Stomach smooth muscle (tissue), 2 donors: ENCODE measurements at regions not wholly inside any gene's neighbourhood (a gene's known extent, or its start where the extent isn't known, plus 50 kb on each side); places are given as distances from the start of the nearest gene placed in this dataset.

Experiments used
- H3K27ac ChIP-seq: one replicate; pipeline ENCODE4 v1.7.0; 2013; ENCODE audit warnings: mild to moderate bottlenecking, low read length, inconsistent platforms
- H3K27me3 ChIP-seq, 2 donors: one replicate each; pipeline ENCODE4 v1.7.0; 2013; ENCODE audit warnings: low read length in 2 of 2; ENCODE audit not compliant: insufficient read depth in 2 of 2, control insufficient read depth in 1 of 2
- H3K36me3 ChIP-seq, 2 donors: one replicate each; pipeline ENCODE4 v1.7.0; 2013; ENCODE audit warnings: low read length in 2 of 2; ENCODE audit not compliant: control insufficient read depth in 2 of 2, insufficient read depth in 2 of 2
- H3K4me1 ChIP-seq: one replicate; pipeline ENCODE4 v1.7.0; 2013; ENCODE audit warnings: low read length; ENCODE audit not compliant: control insufficient read depth, insufficient read depth
- H3K4me3 ChIP-seq, 2 donors: one replicate each; pipeline ENCODE4 v1.7.0; 2013; ENCODE audit warnings: low read length in 2 of 2
- H3K9ac ChIP-seq, 2 donors: one replicate each; pipeline ENCODE4 v1.7.0; 2013; ENCODE audit warnings: low read length in 2 of 2, mild to moderate bottlenecking in 1 of 2
- H3K9me3 ChIP-seq, 2 donors: one replicate each; pipeline ENCODE4 v1.7.0; 2013; ENCODE audit warnings: low read length in 2 of 2; ENCODE audit not compliant: control insufficient read depth in 2 of 2
- donor health status: healthy.
- donor health status: Pancreatic carcinoma.

DNA sequence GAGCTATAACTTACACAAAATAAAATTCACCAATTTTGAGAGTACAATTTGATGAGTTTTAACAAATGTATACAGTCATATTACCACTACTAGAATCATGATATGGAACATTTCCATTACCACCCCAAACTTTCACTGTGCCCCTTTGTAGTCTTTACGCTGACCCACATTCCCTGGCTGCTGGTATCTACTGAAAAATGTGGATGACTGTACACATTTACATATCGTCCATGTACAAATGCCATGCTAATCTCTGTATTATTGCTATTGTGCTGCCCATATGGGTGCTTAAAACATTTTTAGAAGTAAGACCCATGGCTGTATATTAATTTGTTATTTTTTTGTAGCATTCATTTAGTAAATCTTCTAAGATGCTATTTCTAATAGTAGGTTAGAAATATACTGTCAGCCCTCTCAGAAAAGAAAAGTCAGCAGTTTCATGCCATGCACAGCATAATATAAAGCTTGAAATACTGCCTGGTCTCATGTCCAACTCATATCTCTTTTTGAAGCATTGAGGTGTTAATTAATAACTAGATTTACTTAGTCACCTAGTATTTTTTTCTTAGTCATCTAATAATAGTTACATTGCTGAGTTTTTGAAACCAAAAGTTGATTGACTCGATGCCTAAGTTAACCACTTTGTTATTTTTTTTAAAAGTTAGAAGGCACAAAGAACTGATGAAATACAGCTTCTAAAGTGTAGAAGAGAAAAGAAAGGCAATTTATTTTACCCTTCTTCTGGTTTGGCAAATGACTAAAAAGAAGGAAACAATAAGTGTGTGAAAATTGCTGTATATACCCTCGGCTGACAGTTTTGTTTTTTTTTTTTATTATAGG, 188.3 kb upstream of the MEF2C start:
- Histone ChIP-seq H3K4me3 (no peak overlapping the region), H3K27me3 (no peaks in the 10 kb centered on the region), H3K27ac (no peak overlapping the region), H3K36me3 (no peaks in the 10 kb centered on the region), H3K4me1 (no peaks in the 10 kb centered on the region), H3K9ac (no peak overlapping the region), H3K9me3 (no peaks in the 10 kb centered on the region)

DNA sequence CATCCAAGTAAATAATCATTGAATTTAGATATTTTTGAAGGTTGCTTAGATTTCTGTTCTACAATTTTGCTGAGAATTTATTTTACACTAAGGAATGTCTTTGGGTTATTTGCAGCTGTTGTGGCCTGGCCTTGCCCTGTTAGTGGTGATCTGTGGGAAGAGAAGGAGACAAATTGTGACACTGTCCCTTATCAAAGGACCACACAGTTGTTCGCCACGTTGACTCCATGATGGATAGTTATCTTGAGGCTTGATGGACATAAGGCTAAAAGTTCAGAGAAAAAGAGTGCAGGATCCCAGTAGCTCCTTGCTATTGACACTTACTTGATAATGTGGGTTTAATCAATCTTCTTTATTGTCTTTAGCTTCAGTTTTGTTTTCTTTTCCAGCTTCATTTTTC, 186.6 kb upstream of the MEF2C start:
- no peaks in the 10 kb centered on the region for H3K36me3 ChIP-seq
- no peak overlapping the region for H3K9ac ChIP-seq
- no peak overlapping the region for H3K27ac ChIP-seq
- no peaks in the 10 kb centered on the region for H3K9me3 ChIP-seq
- no peaks in the 10 kb centered on the region for H3K27me3 ChIP-seq
- H3K4me1 ChIP-seq = no peaks in the 10 kb centered on the region
- no peak overlapping the region for H3K4me3 ChIP-seq

DNA sequence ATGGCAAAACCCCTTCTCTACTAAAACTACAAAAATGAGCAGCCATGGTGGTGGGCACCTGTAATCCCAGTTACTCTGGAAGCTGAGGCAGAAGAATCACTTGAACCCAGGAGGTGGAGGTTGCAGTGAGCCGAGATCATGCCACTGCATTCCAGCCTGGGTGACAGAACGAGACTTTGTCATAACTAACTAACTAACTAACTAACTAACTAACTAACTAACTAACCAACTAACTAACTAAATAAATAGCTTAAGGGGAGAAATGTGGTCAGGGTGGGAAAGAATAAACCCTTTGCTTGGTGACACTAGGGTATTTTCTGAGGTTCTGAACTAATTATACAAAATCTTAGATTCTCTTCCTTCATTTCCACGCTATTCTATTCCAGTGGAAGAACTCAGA, 184.4 kb upstream of the MEF2C start:
- Histone ChIP-seq H3K4me3 (no peak overlapping the region), H3K9ac (no peak overlapping the region), H3K9me3 (no peaks in the 10 kb centered on the region), H3K4me1 (no peaks in the 10 kb centered on the region), H3K27ac (no peak overlapping the region), H3K27me3 (no peaks in the 10 kb centered on the region), H3K36me3 (no peaks in the 10 kb centered on the region)

DNA sequence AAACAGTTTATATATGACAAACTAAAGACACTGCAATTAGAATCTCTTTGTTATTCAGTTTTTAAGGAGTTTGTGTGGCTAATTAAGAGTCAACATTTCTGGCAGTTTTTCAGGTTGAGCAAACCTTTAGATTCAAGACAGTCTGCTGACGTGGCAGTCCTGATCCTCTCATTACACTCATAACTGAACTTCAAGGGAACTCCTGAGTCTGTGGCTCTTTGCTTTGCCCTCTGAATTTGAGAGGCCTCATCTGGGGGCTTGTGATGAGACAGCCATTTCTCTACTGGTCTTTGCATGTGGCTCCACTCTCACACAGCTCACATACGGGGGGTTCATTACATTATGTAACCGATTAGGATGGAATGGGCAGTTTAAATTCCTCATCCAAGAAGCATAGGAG, 182.9 kb upstream of the MEF2C start:
- H3K4me3 ChIP-seq = no peak overlapping the region
- H3K4me1 ChIP-seq = no peaks in the 10 kb centered on the region
- no peaks in the 10 kb centered on the region for H3K27me3 ChIP-seq
- H3K9ac ChIP-seq = no peak overlapping the region
- H3K9me3 ChIP-seq = no peaks in the 10 kb centered on the region
- no peaks in the 10 kb centered on the region for H3K36me3 ChIP-seq
- H3K27ac ChIP-seq = no peak overlapping the region

DNA sequence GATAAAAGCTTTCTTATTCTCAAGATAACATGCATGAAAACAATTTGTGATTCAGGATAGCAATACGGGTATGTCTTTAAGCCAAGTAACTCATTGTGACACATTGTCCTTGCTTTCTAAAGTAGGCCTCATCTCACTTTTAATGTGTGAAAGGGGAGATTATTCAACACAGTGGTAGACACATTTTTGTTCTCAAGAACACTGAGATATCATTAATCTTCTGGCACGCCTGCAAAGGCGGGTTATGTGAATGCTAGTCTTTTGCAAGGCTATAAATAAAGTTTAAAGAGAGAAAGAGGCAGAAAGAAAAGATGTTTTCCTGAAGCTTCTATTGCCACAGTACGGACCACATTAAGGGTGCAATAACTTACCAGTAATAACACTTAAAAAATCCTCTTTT, 181.8 kb upstream of the MEF2C start:
- H3K9ac ChIP-seq = no peak overlapping the region
- no peaks in the 10 kb centered on the region for H3K36me3 ChIP-seq
- no peaks in the 10 kb centered on the region for H3K9me3 ChIP-seq
- no peak overlapping the region for H3K4me3 ChIP-seq
- no peak overlapping the region for H3K27ac ChIP-seq
- no peaks in the 10 kb centered on the region for H3K4me1 ChIP-seq
- H3K27me3 ChIP-seq = no peaks in the 10 kb centered on the region

DNA sequence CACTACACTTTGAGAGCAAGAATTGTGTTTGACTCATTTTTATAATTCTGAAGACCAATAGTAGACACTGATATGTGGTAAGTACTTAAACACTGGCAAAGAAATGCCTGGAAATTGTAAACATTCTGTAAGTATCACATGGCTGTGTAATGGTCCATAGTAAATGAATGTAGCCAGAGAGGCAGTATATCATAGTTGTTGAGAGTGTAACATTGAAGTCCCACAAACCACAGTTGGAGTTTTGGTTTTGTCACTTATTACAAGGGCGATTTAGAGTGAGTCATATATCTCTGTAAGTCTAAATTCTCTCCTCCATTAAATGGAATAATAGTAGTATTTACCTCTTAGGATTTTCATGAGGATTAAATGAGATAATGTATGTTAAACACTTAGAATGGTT, 181.1 kb upstream of the MEF2C start:
- Histone ChIP-seq H3K4me3 (no peak overlapping the region), H3K27ac (no peak overlapping the region), H3K9me3 (no peaks in the 10 kb centered on the region), H3K9ac (no peak overlapping the region), H3K27me3 (no peaks in the 10 kb centered on the region), H3K4me1 (no peaks in the 10 kb centered on the region), H3K36me3 (no peaks in the 10 kb centered on the region)

DNA sequence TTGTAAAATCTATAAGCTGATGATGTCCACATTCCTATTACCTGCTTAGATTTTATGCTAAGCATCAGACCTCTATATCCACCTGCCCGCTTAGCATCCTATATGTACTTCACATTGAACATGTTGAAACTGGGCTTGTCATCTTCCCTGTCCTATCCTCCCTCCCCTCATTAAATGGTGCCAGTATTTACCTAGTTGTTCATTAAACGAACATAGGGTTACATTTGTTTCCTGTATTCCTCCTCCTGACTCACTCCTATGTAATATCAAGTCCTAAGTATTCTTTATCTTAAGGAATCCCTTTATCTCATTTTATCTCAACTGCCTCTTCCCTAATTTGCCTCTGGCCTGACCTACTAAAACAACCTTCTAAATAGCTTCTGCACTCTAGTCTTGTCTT, 177.8 kb upstream of the MEF2C start:
- no peaks in the 10 kb centered on the region for H3K36me3 ChIP-seq
- H3K9ac ChIP-seq = no peak overlapping the region
- no peaks in the 10 kb centered on the region for H3K4me1 ChIP-seq
- no peak overlapping the region for H3K27ac ChIP-seq
- H3K9me3 ChIP-seq = no peaks in the 10 kb centered on the region
- H3K4me3 ChIP-seq = no peak overlapping the region
- H3K27me3 ChIP-seq = no peaks in the 10 kb centered on the region

DNA sequence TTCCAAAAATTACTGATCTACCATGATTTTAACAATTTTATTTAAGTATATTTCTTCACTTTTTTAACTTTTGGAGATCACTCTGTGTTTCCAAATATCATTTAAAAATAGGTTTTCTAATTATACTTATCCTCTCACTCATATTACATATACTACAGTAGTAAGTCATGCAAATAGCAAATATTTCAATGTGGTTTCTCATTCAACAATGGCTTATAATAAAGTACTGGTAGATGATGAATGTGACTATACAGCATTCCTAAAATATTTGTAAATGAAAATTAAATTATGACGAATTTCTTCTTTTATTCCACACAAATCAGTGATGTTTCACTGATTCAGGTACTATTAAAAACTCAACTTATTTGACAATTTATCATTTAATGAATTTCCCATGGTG, 176.3 kb upstream of the MEF2C start:
- Histone ChIP-seq H3K27me3 (no peaks in the 10 kb centered on the region), H3K9ac (no peak overlapping the region), H3K27ac (no peak overlapping the region), H3K9me3 (no peaks in the 10 kb centered on the region), H3K4me3 (no peak overlapping the region), H3K4me1 (no peaks in the 10 kb centered on the region), H3K36me3 (no peaks in the 10 kb centered on the region)

DNA sequence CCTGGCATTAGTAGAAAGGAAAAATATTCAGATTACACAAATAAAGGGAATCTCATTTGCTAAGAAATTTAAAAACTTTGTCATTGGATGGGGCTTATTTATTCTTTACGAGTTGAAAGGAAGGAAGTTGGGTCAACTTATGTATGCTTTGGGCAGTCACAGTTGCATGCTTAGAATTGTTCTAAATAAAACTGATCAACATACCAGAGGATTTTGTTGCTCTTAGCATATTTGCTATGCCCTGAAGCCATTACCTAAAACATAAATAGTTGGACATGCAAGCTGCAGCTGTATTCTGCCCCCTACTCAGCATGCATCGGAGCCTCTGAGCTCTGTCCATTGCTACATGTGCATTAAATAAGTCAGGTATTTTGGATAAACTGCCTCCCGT, 172.7 kb upstream of the MEF2C start:
- H3K9ac ChIP-seq = no peak overlapping the region
- H3K4me1 ChIP-seq = no peaks in the 10 kb centered on the region
- H3K4me3 ChIP-seq = no peak overlapping the region
- no peaks in the 10 kb centered on the region for H3K9me3 ChIP-seq
- H3K36me3 ChIP-seq = no peaks in the 10 kb centered on the region
- no peaks in the 10 kb centered on the region for H3K27me3 ChIP-seq
- H3K27ac ChIP-seq = no peak overlapping the region

DNA sequence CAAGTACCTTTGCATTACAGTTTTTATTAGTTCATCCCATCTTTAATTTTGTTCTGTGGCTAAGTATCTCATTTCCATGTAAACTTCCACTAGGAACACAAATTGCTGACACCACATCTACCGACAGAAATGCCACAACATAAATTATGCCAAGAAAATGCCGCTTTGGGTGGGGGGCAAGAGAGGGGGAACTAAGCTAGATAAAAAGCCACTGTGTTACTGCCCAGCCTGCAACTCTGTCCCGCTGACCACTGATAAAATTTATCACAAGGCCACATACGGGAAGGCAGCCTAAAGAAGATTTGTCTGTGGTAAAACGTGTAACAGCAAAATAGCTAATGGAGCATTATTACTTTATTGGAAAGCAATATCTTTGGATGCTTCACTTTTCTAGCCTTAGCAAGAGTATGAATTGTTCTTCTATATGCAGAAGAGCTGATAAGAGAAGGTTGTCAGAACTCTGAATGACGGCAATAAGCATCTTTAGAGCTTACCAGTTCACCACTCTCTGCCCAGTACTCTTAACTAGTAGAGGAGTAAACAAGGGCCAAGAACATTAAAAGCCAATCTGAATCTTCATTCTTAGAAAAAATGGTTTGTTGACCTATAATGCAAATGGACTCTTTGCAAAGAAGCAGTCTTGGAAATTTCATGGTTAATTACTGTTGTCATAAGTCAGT, 172.2 kb upstream of the MEF2C start:
- no peak overlapping the region for H3K9ac ChIP-seq
- no peaks in the 10 kb centered on the region for H3K36me3 ChIP-seq
- H3K4me3 ChIP-seq = no peak overlapping the region
- H3K27me3 ChIP-seq = no peaks in the 10 kb centered on the region
- H3K4me1 ChIP-seq = no peaks in the 10 kb centered on the region
- no peaks in the 10 kb centered on the region for H3K9me3 ChIP-seq
- no peak overlapping the region for H3K27ac ChIP-seq

DNA sequence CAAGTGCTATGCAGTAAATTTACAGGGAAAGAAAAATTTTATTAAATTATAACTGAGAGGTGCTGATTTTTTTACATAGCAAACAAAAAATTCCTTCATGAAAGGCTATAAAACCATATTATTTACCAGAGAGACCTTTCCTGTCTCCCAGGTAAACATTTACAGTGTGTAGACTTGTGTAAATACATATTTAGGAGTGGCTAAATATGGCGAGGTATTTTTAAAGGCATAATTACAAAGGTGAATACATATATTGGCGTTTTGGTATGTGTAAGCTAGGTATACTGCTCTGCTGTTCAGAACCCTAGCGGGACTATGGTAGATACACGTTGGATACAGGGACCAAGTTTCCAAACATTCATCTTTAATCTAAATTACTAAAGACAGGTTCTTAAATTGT, 170.6 kb upstream of the MEF2C start:
- H3K9me3 ChIP-seq = no peaks in the 10 kb centered on the region
- no peaks in the 10 kb centered on the region for H3K36me3 ChIP-seq
- H3K9ac ChIP-seq = no peak overlapping the region
- no peak overlapping the region for H3K27ac ChIP-seq
- H3K4me1 ChIP-seq = no peaks in the 10 kb centered on the region
- no peaks in the 10 kb centered on the region for H3K27me3 ChIP-seq
- no peak overlapping the region for H3K4me3 ChIP-seq
